Naive thymus-derived CD4-positive, alpha-beta T cell (primary cell): ENCODE measurements at regions not wholly inside any gene's neighbourhood (a gene's known extent, or its start where the extent isn't known, plus 50 kb on each side); places are given as distances from the start of the nearest gene placed in this dataset.

Experiments
- ATAC-seq: fragments of 150-1000 bp; cut with Tn5 transposase; 2 replicates; pipeline ENCODE4 v1.10.0; 2021; ENCODE audit warnings: mild to moderate bottlenecking, moderate library complexity
- CTCF ChIA-PET: fragments of 350-600 bp; sonication (Branson Sonifier 250); formaldehyde crosslinking; loops from one replicate; lab custom pipeline; 2021; ENCODE audit warnings: antibody characterized with exemption; lab: Charles Lee
- POLR2A ChIA-PET: fragments of 350-600 bp; sonication (Branson Sonifier 250); formaldehyde crosslinking; loops from one replicate; lab custom pipeline; 2021; ENCODE audit warnings: antibody characterized with exemption, inconsistent platforms; lab: Charles Lee
- DNase-seq, 9 donors: peaks; one replicate each; pipeline versions ENCODE4 v3.0.0 to v3.0.0-alpha.2; 2020 to 2022; ENCODE audit warnings: mixed read lengths in 1 of 9
- H3K27ac ChIP-seq: one replicate; pipeline ENCODE4 v1.7.0; 2013; ENCODE audit warnings: mild to moderate bottlenecking, low read depth, low read length, moderate library complexity
- H3K27me3 ChIP-seq, 2 donors: one replicate each; pipeline ENCODE4 v1.7.0; 2013; ENCODE audit warnings: low read length in 2 of 2, mild to moderate bottlenecking in 2 of 2, moderate library complexity in 2 of 2; ENCODE audit not compliant: control insufficient read depth in 2 of 2, insufficient read depth in 2 of 2
- H3K36me3 ChIP-seq, 3 experiments: 1 replicate in 2 of 3; 2 replicates in 1 of 3; pipeline ENCODE4 v1.7.0; 2013; ENCODE audit warnings: low read length in 3 of 3, mild to moderate bottlenecking in 3 of 3, moderate library complexity in 1 of 3; ENCODE audit not compliant: insufficient read depth in 3 of 3, control insufficient read depth in 2 of 3
- H3K4me1 ChIP-seq, 2 donors: one replicate each; pipeline ENCODE4 v1.7.0; 2013; ENCODE audit warnings: low read length in 2 of 2, mild to moderate bottlenecking in 2 of 2, moderate library complexity in 1 of 2; ENCODE audit not compliant: control insufficient read depth in 2 of 2, insufficient read depth in 2 of 2
- H3K4me3 ChIP-seq: 2 replicates; pipeline ENCODE4 v1.7.0; 2013; ENCODE audit warnings: mild to moderate bottlenecking, low read length
- H3K9me3 ChIP-seq, 3 experiments: 1 replicate in 2 of 3; 2 replicates in 1 of 3; pipeline ENCODE4 v1.7.0; 2013; ENCODE audit warnings: low read length in 3 of 3; ENCODE audit not compliant: control insufficient read depth in 2 of 3
- H3K27ac Mint-ChIP-seq, 9 donors: one replicate each; pipeline ENCODE4 v1.8.0; 2020 to 2022; ENCODE audit warnings: mixed read lengths in 9 of 9, mild to moderate bottlenecking in 8 of 9, moderate library complexity in 5 of 9, inconsistent platforms in 2 of 9
- H3K27me3 Mint-ChIP-seq, 5 donors: one replicate each; pipeline ENCODE4 v1.8.0; 2021 to 2022; ENCODE audit warnings: mixed read lengths in 5 of 5, mild to moderate bottlenecking in 1 of 5
- H3K36me3 Mint-ChIP-seq, 5 donors: one replicate each; pipeline ENCODE4 v1.8.0; 2020 to 2022; ENCODE audit warnings: mixed read lengths in 5 of 5, mild to moderate bottlenecking in 3 of 5, inconsistent platforms in 1 of 5
- H3K4me1 Mint-ChIP-seq, 7 donors: one replicate each; pipeline ENCODE4 v1.8.0; 2020 to 2022; ENCODE audit warnings: mixed read lengths in 7 of 7, mild to moderate bottlenecking in 3 of 7, inconsistent platforms in 1 of 7
- H3K4me3 Mint-ChIP-seq, 10 donors: one replicate each; pipeline ENCODE4 v1.8.0; 2020 to 2022; ENCODE audit warnings: mild to moderate bottlenecking in 10 of 10, mixed read lengths in 10 of 10, moderate library complexity in 6 of 10, inconsistent platforms in 2 of 10
- H3K9me3 Mint-ChIP-seq, 11 donors: one replicate each; pipeline ENCODE4 v1.8.0; 2020 to 2022; ENCODE audit warnings: mixed read lengths in 11 of 11, mild to moderate bottlenecking in 4 of 11, inconsistent platforms in 1 of 11, moderate library complexity in 1 of 11
- intact Hi-C, 2 donors: fragments of 100-400 bp; cut with micrococcal nuclease; formaldehyde crosslinking; loops; one replicate each; pipeline ENCODE4 v1.15.1; 2023

DNA sequence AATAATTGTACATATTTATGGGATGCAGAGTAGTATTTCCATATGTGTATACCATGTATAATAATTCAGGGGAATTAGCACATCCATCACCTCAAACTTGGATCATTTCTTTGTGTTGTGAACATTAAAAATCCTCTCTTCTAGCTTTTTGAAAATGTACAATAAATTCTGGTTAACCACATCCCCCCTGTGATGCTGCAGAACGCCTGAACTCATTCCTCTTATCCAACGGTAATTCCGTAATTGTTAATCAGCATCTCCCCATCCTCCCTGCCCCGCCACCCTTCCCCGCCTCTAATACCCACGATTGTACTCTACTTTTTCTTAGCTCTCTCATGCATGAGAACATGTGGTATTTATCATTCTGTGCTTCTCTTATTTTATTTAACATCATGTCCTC, 127.7 kb upstream of the ANKRD55 start:
- Mint-ChIP-seq H3K4me1 (peaks cover 0 to 13% (median 8%) of the 10 kb centered on the region in 7 donors), H3K27ac (no peak overlapping the region), H3K4me3 (no peak overlapping the region), H3K9me3 (peaks cover 0 to 5% (median 0%) of the 10 kb centered on the region in 11 donors), H3K36me3 (peaks cover 0 to 4% (median 0%) of the 10 kb centered on the region in 5 donors), H3K27me3 (no peaks in the 10 kb centered on the region)
- H3K4me1 ChIP-seq, result no peaks in the 10 kb centered on the region
- no peak overlapping the region for H3K27ac ChIP-seq
- H3K4me3 ChIP-seq, result no peak overlapping the region
- CTCF ChIA-PET, result no interaction called here
- DNase-seq (no peak), ATAC-seq (no peak)
- no peaks in the 10 kb centered on the region for H3K27me3 ChIP-seq
- H3K36me3 ChIP-seq, result no peaks in the 10 kb centered on the region
- intact Hi-C loops, result loop anchor here in 1 of 2 donors (5.0 kb wide), 1 partner anchor 34 kb away; no protein-coding TSS in a partner anchor
- H3K9me3 ChIP-seq, result no peaks in the 10 kb centered on the region
- POLR2A ChIA-PET, result interaction anchor here (0.7 kb wide), 1 partner anchor 1564 kb away, joined by 3 read pairs; no protein-coding TSS in a partner anchor

DNA sequence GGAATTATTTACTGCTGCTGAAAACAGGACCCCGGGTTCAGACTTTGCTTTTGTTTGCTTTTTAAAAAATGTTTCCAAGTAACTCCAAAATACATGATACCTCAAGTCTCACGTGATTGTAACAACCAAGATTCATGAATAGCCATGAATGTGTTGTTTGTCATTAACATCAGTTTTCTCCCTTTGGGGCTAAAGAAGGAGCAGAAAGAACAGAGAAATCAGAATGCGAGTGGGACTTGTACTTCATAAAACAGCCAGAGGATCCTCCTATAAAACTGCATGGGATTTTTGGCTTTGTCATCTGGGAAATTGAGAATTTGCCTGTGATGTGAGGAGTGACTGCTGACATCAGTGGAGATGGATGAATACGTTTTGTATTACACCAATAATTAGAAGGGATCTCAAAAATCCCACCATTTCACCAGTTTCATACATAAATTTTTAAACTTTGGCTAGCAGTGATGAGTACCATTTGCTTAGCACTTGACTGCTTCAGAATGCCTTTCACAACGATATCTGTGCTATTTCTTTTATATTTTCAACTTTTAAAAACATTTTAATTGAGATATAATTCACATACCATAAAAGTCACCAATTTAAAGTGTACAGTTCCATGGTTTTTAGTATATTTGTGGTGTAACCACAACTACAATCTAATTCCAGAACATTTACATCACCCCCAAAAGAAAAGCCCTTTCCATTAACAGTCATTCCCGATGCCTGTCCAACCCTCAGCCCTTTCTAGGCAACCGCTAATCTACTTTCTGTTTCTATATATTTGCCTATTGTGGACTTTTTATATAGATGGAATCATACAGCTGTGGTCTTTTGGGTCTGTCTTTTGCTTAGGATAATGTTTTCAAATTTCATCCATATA, 126.9 kb upstream of the ANKRD55 start:
- DNase-seq (no peak), ATAC-seq (no peak)
- no peaks in the 10 kb centered on the region for H3K27me3 ChIP-seq
- H3K27me3 Mint-ChIP-seq, result no peaks in the 10 kb centered on the region
- peaks cover 0 to 13% (median 8%) of the 10 kb centered on the region in 7 donors for H3K4me1 Mint-ChIP-seq
- intact Hi-C loops, result loop anchor here in 1 of 2 donors (5.0 kb wide), 1 partner anchor 33 kb away; no protein-coding TSS in a partner anchor
- ChIA-PET POLR2A (interaction anchor here (0.7 kb wide), 1 partner anchor 1563 kb away, joined by 3 read pairs; no protein-coding TSS in a partner anchor), CTCF (no interaction called here)
- H3K4me3 Mint-ChIP-seq, result no peak overlapping the region
- peaks cover 0 to 4% (median 0%) of the 10 kb centered on the region in 5 donors for H3K36me3 Mint-ChIP-seq
- no peak overlapping the region for H3K27ac Mint-ChIP-seq
- H3K9me3 Mint-ChIP-seq, result peaks cover 0 to 5% (median 0%) of the 10 kb centered on the region in 11 donors
- no peak overlapping the region for H3K4me3 ChIP-seq
- no peaks in the 10 kb centered on the region for H3K9me3 ChIP-seq
- no peak overlapping the region for H3K27ac ChIP-seq
- no peaks in the 10 kb centered on the region for H3K4me1 ChIP-seq
- no peaks in the 10 kb centered on the region for H3K36me3 ChIP-seq

DNA sequence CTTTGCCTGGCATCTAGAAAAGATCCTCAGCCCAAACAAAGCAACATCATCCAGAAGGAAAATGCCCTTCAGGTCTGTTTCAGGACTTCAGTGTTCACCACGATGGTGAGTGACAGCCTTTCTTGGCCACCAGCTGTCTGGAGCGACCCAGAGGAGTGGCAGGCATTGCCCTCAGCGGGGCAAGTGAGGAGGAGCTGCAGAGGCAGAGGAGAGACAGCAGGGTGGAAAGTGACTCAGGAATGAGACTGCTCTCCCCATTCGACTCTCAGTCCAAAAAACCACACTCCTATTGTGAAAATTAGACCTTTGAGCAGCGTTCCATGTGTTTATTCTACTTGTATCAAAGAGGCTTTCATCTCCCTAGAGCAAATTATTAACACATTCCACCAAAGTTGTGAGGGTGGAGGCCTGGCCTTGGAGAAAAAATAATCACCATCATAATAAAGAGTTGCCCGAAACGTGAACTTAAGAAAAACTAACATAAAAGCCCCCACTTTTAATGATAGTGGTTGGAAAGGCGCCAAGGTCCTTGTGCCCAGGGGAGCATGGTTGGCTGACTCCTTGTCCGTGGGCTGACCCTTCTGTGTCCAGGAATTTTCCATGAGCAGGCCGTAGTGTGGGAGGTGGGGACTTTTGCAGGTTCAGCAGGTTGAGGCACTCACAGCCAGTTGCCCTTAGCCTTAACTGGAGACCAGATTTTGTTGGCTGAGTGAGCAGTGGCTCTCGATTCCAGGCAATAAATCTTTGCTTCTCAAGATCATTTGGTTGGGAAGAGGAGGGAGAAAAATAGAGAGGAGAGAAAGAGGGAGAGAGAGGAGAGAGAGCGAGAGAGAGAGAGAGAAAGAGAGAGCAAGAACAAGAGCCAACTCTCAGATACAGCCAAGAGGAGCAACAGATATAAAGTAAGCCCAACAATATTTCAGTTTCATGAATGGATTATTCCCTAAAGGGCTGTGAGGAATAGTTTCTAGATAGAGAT, 125.9 kb upstream of the ANKRD55 start:
- Mint-ChIP-seq H3K36me3 (peaks cover 0 to 3% (median 0%) of the 10 kb centered on the region in 5 donors), H3K4me1 (peaks cover 0 to 13% (median 8%) of the 10 kb centered on the region in 7 donors), H3K4me3 (no peak overlapping the region), H3K9me3 (peaks cover 0 to 5% (median 0%) of the 10 kb centered on the region in 11 donors), H3K27ac (peak overlapping the region in 1 of 9 donors; percentile 42), H3K27me3 (no peaks in the 10 kb centered on the region)
- Histone ChIP-seq H3K36me3 (no peaks in the 10 kb centered on the region), H3K4me1 (no peaks in the 10 kb centered on the region), H3K27ac (no peak overlapping the region), H3K27me3 (no peaks in the 10 kb centered on the region), H3K9me3 (no peaks in the 10 kb centered on the region), H3K4me3 (no peak overlapping the region)
- ATAC-seq (no peak), DNase-seq (no peak)
- ChIA-PET CTCF (no interaction called here), POLR2A (interaction anchor here (0.7 kb wide), 1 partner anchor 378 kb away, joined by 3 read pairs; no protein-coding TSS in a partner anchor)
- intact Hi-C loops, result no loop called here

- no peaks in the 10 kb centered on the region for H3K27me3 Mint-ChIP-seq
- ATAC-seq (no peak), DNase-seq (no peak)
- peaks cover 0 to 1% (median 0%) of the 10 kb centered on the region in 5 donors for H3K36me3 Mint-ChIP-seq
- peaks cover 0 to 16% (median 8%) of the 10 kb centered on the region in 7 donors for H3K4me1 Mint-ChIP-seq
- POLR2A ChIA-PET, result interaction anchor here (0.7 kb wide), 1 partner anchor 379 kb away, joined by 3 read pairs; no protein-coding TSS in a partner anchor
- Histone ChIP-seq H3K27ac (no peak overlapping the region), H3K4me1 (no peaks in the 10 kb centered on the region), H3K9me3 (no peaks in the 10 kb centered on the region), H3K27me3 (no peaks in the 10 kb centered on the region), H3K4me3 (no peak overlapping the region), H3K36me3 (no peaks in the 10 kb centered on the region)
- peaks cover 0 to 5% (median 0%) of the 10 kb centered on the region in 11 donors for H3K9me3 Mint-ChIP-seq
- no peak overlapping the region for H3K4me3 Mint-ChIP-seq
- intact Hi-C loops, result no loop called here
- H3K27ac Mint-ChIP-seq, result no peak overlapping the region
- CTCF ChIA-PET, result no interaction called here
Measured at GRCh38 chr5:56358046-56358445, 124.9 kb upstream of the ANKRD55 start.

DNA sequence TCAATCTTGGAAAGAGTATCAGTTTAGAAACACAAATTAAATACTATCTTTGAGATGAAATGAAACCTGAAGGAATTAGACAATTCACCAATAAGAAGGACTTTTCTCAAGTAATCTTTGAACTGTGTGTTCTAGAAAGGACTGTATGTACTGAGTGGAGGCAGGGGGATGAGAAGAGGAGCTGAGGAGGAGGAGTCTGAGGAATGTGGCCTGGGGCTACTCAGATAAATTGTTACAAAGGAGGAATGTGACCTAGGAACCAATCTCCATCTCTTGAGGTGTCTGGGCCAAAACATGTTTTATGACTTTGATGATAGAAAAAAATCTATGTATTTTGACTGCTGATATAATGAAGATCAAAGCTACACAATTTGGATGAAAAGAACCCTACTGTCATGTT, 124.3 kb upstream of the ANKRD55 start:
- H3K9me3 ChIP-seq, result no peaks in the 10 kb centered on the region
- DNase-seq (no peak), ATAC-seq (no peak)
- H3K27me3 ChIP-seq, result no peaks in the 10 kb centered on the region
- H3K36me3 ChIP-seq, result no peaks in the 10 kb centered on the region
- peaks cover 0 to 1% (median 0%) of the 10 kb centered on the region in 11 donors for H3K9me3 Mint-ChIP-seq
- no peak overlapping the region for H3K4me3 Mint-ChIP-seq
- H3K4me1 Mint-ChIP-seq, result peaks cover 0 to 17% (median 8%) of the 10 kb centered on the region in 7 donors
- peaks cover 0 to 1% (median 0%) of the 10 kb centered on the region in 5 donors for H3K36me3 Mint-ChIP-seq
- POLR2A ChIA-PET, result no interaction called here
- H3K27me3 Mint-ChIP-seq, result no peaks in the 10 kb centered on the region
- no peak overlapping the region for H3K4me3 ChIP-seq
- no peak overlapping the region for H3K27ac ChIP-seq
- no peaks in the 10 kb centered on the region for H3K4me1 ChIP-seq
- CTCF ChIA-PET, result interaction anchor here (0.6 kb wide), 1 partner anchor 13 kb away, joined by 3 read pairs; no protein-coding TSS in a partner anchor
- H3K27ac Mint-ChIP-seq, result no peak overlapping the region
- intact Hi-C loops, result no loop called here

GRCh38 chr5:56356836-56357160, 123.7 kb upstream of the ANKRD55 start:
- CTCF ChIA-PET, result no interaction called here
- Histone ChIP-seq H3K27ac (no peak overlapping the region), H3K4me1 (no peaks in the 10 kb centered on the region), H3K36me3 (no peaks in the 10 kb centered on the region), H3K4me3 (no peak overlapping the region), H3K9me3 (no peaks in the 10 kb centered on the region), H3K27me3 (no peaks in the 10 kb centered on the region)
- H3K36me3 Mint-ChIP-seq, result peaks cover 0 to 1% (median 0%) of the 10 kb centered on the region in 5 donors
- no peaks in the 10 kb centered on the region for H3K27me3 Mint-ChIP-seq
- peaks cover 0 to 1% (median 0%) of the 10 kb centered on the region in 11 donors for H3K9me3 Mint-ChIP-seq
- ATAC-seq, result no peak
- POLR2A ChIA-PET, result no interaction called here
- no peak for DNase-seq
- H3K4me1 Mint-ChIP-seq, result peaks cover 0 to 17% (median 8%) of the 10 kb centered on the region in 7 donors
- H3K4me3 Mint-ChIP-seq, result no peak overlapping the region
- intact Hi-C loops, result no loop called here
- H3K27ac Mint-ChIP-seq, result no peak overlapping the region
